Sigmoid colon (tissue), 4 donors: ENCODE measurements at regions not wholly inside any gene's neighbourhood (a gene's known extent, or its start where the extent isn't known, plus 50 kb on each side); places are given as distances from the start of the nearest gene placed in this dataset.

Experiments used
- CTCF ChIP-seq, 4 experiments: fragments of 450-650 bp in 3 of 4; fragments of 200-600 bp in 1 of 4; IDR thresholded peaks; one replicate each; pipeline ENCODE4 v1.5.1; 2016 to 2019; ENCODE audit warnings: antibody characterized with exemption in 4 of 4, mild to moderate bottlenecking in 3 of 4, moderate library complexity in 2 of 4
- POLR2A ChIP-seq, 2 donors: fragments of 450-650 bp; IDR thresholded peaks; one replicate each; pipeline ENCODE4 v1.6.1; 2016; ENCODE audit warnings: antibody characterized with exemption in 2 of 2, mild to moderate bottlenecking in 2 of 2, moderate library complexity in 2 of 2
- POLR2AphosphoS5 ChIP-seq, 4 donors: sonication (generic); formaldehyde crosslinking; IDR thresholded peaks; one replicate each; pipeline ENCODE4 v1.6.1; 2017; ENCODE audit warnings: antibody characterized with exemption in 4 of 4

DNA sequence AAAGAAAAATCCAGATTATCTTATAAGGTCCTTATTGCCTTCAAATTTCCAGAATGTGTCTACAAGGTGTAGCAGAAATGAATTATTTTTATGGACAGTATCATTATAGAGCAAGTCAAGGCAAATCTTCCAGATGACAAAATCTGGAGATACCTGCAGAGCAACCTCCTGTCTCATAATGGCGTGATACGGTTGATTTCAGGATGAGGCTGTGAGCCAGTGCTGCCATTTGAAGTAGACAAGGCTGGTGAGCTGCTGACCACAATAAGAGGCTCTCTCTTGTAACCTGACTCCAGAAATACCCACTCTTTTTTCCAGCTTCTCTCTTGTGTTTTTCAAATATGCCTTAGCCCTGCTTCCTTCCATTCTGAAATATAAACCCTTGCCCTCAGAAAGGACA, 108.2 kb downstream of the HTR1A start:
- TF ChIP-seq CTCF (IDR thresholded peaks at IDR 0.05) (no peak), POLR2AphosphoS5 (IDR thresholded peaks at IDR 0.05) (no peak), POLR2A (IDR thresholded peaks at IDR 0.05) (no peak)
